Gastrocnemius medialis (tissue), 4 donors: ENCODE measurements at regions not wholly inside any gene's neighbourhood (a gene's known extent, or its start where the extent isn't known, plus 50 kb on each side); places are given as distances from the start of the nearest gene placed in this dataset.
A peak's percentile ranks its signal among the peaks of the same experiment; 100 is the strongest.

Experiments
- ATAC-seq, 2 donors: fragments of 150-250 bp; one replicate each; pipeline ENCODE4 v1.9.1; 2016
- DNase-seq, 2 donors: peaks; one replicate each; pipeline ENCODE4 v3.0.0-alpha.2; 2019
- H3K27ac ChIP-seq, 4 donors: fragments of 200-600 bp; sonication (generic); 1 replicate in 1 of 4; 2 replicates in 3 of 4; pipeline ENCODE4 v1.5.1; 2016 to 2018; ENCODE audit warnings: mild to moderate bottlenecking in 2 of 4, moderate library complexity in 1 of 4
- H3K27me3 ChIP-seq, 3 donors: fragments of 200-600 bp; sonication (generic) in 2 of 3; 1 replicate in 1 of 3; 2 replicates in 2 of 3; pipeline versions ENCODE4 v1.5.1 to v1.6.0; 2016 to 2019; ENCODE audit warnings: mild to moderate bottlenecking in 1 of 3, moderate library complexity in 1 of 3
- H3K36me3 ChIP-seq, 2 donors: fragments of 200-600 bp; sonication (generic) in 1 of 2; one replicate each; pipeline ENCODE4 v1.5.1; 2017 to 2018
- H3K4me1 ChIP-seq, 2 donors: fragments of 200-600 bp; sonication (generic) in 1 of 2; one replicate each; pipeline ENCODE4 v1.5.1; 2016 to 2017; ENCODE audit warnings: mild to moderate bottlenecking in 2 of 2
- H3K4me3 ChIP-seq, 4 donors: fragments of 200-600 bp; sonication (generic) in 3 of 4; 1 replicate in 1 of 4; 2 replicates in 3 of 4; pipeline ENCODE4 v1.5.1; 2016 to 2019; ENCODE audit warnings: mild to moderate bottlenecking in 2 of 4
- H3K9me3 ChIP-seq, 3 donors: fragments of 200-600 bp; sonication (generic) in 2 of 3; 1 replicate in 1 of 3; 2 replicates in 2 of 3; pipeline ENCODE4 v1.5.1; 2016 to 2019
- CTCF ChIP-seq, 5 experiments: fragments of 450-650 bp in 3 of 5; fragments of 200-600 bp in 2 of 5; sonication (generic) in 2 of 5; IDR thresholded peaks in 4 of 5; conservative IDR thresholded peaks in 1 of 5; 1 replicate in 4 of 5; 2 replicates in 1 of 5; pipeline ENCODE4 v1.5.1; 2016 to 2019; ENCODE audit warnings: antibody characterized with exemption in 5 of 5, mild to moderate bottlenecking in 3 of 5, moderate library complexity in 3 of 5
- POLR2A ChIP-seq, 2 donors: fragments of 450-650 bp; IDR thresholded peaks; one replicate each; pipeline ENCODE4 v1.6.1; 2017; ENCODE audit warnings: antibody characterized with exemption in 2 of 2, mild to moderate bottlenecking in 2 of 2, moderate library complexity in 2 of 2
- in situ Hi-C, 4 donors: fragments of 200-750 bp; cut with MboI; loops; one replicate each; pipeline versions ENCODE4 v1.15.0 to v1.8.0; 2017; ENCODE audit warnings: low sequenced_read_pairs in 4 of 4
- intact Hi-C: fragments of 100-400 bp; cut with DNase I; formaldehyde crosslinking; loops from one replicate; pipeline ENCODE4 v1.15.1; 2023; ENCODE audit warnings: low total_unique reads

GRCh38 chr2:217625557-217626169 is 377.1 kb downstream of the TNS1 start:
- TF ChIP-seq POLR2A (IDR thresholded peaks at IDR 0.05): no peak
- no peak for TF ChIP-seq CTCF (IDR thresholded peaks at IDR 0.05 in 4 of 5, conservative IDR thresholded peaks at IDR 0.05 in 1 of 5)
- intact Hi-C loops: no loop called here
- no peaks in the 10 kb centered on the region for H3K27me3 ChIP-seq

GRCh38 chr2:217623281-217623912 is 379.4 kb downstream of the TNS1 start:
- ATAC-seq (no peak), DNase-seq (no peak)
- TF ChIP-seq POLR2A (IDR thresholded peaks at IDR 0.05) (no peak), CTCF (IDR thresholded peaks at IDR 0.05 in 4 of 5, conservative IDR thresholded peaks at IDR 0.05 in 1 of 5) (no peak)

More at GRCh38 chr2:217625557-217626169, 377.1 kb downstream of the TNS1 start:
- ATAC-seq: peak; percentile 43 to 53
- Histone ChIP-seq H3K9me3 (no peaks in the 10 kb centered on the region), H3K27ac (peak overlapping the region in 1 of 4 donors; percentile 37), H3K4me1 (peaks cover 20 to 33% of the 10 kb centered on the region in 2 donors), H3K4me3 (no peak overlapping the region), H3K36me3 (no peaks in the 10 kb centered on the region)
- in situ Hi-C loops: loop anchor here in 1 of 4 donors (25.0 kb wide), 1 partner anchor 938 kb away; the partner anchor contains the start of gene IGFBP5
- DNase-seq: no peak

DNA sequence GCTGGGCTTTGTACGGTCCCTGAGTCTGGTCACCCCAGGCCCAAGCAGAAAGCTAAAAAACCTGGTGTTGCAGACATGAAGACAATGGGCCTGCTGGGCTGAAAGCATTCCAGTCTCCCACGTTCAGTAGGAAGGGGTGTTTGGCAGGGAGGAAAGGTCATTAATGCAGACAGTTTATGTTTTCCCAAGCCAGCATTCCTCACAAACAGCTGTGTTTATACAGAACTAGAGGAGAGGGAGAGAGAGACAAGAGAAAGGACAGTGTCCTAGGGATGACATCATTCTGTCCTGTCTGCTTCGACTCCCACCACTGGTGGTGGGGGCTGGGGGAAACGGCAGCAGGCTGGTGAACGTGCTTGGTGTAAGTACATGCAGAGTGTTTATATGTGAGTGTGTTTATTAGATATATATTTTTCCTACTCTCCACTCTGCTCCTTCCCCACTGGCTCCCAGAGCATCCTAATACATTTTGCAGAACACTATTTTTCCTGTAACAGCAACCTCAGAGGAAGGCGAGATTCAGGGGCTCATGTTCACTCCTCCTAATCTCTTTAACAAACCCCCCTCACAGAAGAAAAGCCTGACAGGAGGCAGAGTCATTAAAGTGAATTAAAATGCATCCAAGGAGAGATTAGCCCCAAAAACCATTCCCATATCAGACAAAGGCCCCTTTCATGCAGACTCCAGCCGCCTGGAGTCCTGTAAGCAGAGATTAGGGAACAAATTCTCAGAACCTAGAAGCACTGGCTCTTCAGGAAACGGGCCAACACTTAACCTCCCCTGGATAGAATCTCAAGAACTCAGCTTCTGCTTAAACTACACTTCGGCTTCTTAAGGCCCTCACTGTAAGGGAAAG is 380.4 kb downstream of the TNS1 start:
- H3K4me3 ChIP-seq: no peak overlapping the region
- ATAC-seq (peak in 1 of 2 donors; percentile 51), DNase-seq (no peak)
- peaks cover 10 to 14% of the 10 kb centered on the region in 2 donors for H3K4me1 ChIP-seq
- no peak for TF ChIP-seq POLR2A (IDR thresholded peaks at IDR 0.05)
- TF ChIP-seq CTCF (IDR thresholded peaks at IDR 0.05 in 4 of 5, conservative IDR thresholded peaks at IDR 0.05 in 1 of 5): no peak
- H3K27ac ChIP-seq: peak overlapping the region in 2 of 4 donors; percentile 12 to 19
- no peaks in the 10 kb centered on the region for H3K36me3 ChIP-seq
- H3K9me3 ChIP-seq: no peaks in the 10 kb centered on the region
- intact Hi-C loops: loop anchor here (5.0 kb wide), 1 partner anchor 530 kb away; no protein-coding TSS in a partner anchor
- in situ Hi-C loops: no loop called here
- no peaks in the 10 kb centered on the region for H3K27me3 ChIP-seq

More at GRCh38 chr2:217623281-217623912, 379.4 kb downstream of the TNS1 start:
- in situ Hi-C loops: no loop called here
- no peaks in the 10 kb centered on the region for H3K9me3 ChIP-seq
- intact Hi-C loops: loop anchor here (5.0 kb wide), 1 partner anchor 531 kb away; no protein-coding TSS in a partner anchor
- H3K36me3 ChIP-seq: no peaks in the 10 kb centered on the region
- H3K27me3 ChIP-seq: no peaks in the 10 kb centered on the region
- peaks cover 14 to 23% of the 10 kb centered on the region in 2 donors for H3K4me1 ChIP-seq
- H3K27ac ChIP-seq: no peak overlapping the region
- no peak overlapping the region for H3K4me3 ChIP-seq

- TF ChIP-seq POLR2A (IDR thresholded peaks at IDR 0.05) (no peak), CTCF (IDR thresholded peaks at IDR 0.05 in 4 of 5, conservative IDR thresholded peaks at IDR 0.05 in 1 of 5) (no peak)
- ATAC-seq (peak in 1 of 2 donors; percentile 20), DNase-seq (no peak)
Measured at GRCh38 chr2:217621391-217621801, 381.4 kb downstream of the TNS1 start.

More at GRCh38 chr2:217621391-217621801, 381.4 kb downstream of the TNS1 start:
- Histone ChIP-seq H3K27me3 (no peaks in the 10 kb centered on the region), H3K4me3 (no peak overlapping the region), H3K36me3 (no peaks in the 10 kb centered on the region), H3K27ac (no peak overlapping the region), H3K9me3 (no peaks in the 10 kb centered on the region), H3K4me1 (peaks cover 14% of the 10 kb centered on the region in 2 donors)
- in situ Hi-C loops: no loop called here
- intact Hi-C loops: loop anchor here (5.0 kb wide), 1 partner anchor 529 kb away; no protein-coding TSS in a partner anchor
